C4-2B (cell line): ENCODE measurements at regions not wholly inside any gene's neighbourhood (a gene's known extent, or its start where the extent isn't known, plus 50 kb on each side); places are given as distances from the start of the nearest gene placed in this dataset.

ENCODE experiments used
- CTCF ChIP-seq: fragments of 450-650 bp; conservative IDR thresholded peaks from 2 replicates; pipeline ENCODE4 v1.5.1; 2017; ENCODE audit warnings: mild to moderate bottlenecking
- ZFX ChIP-seq: fragments of 450-650 bp; IDR thresholded peaks from 2 replicates; pipeline ENCODE4 v1.6.1; 2017

DNA sequence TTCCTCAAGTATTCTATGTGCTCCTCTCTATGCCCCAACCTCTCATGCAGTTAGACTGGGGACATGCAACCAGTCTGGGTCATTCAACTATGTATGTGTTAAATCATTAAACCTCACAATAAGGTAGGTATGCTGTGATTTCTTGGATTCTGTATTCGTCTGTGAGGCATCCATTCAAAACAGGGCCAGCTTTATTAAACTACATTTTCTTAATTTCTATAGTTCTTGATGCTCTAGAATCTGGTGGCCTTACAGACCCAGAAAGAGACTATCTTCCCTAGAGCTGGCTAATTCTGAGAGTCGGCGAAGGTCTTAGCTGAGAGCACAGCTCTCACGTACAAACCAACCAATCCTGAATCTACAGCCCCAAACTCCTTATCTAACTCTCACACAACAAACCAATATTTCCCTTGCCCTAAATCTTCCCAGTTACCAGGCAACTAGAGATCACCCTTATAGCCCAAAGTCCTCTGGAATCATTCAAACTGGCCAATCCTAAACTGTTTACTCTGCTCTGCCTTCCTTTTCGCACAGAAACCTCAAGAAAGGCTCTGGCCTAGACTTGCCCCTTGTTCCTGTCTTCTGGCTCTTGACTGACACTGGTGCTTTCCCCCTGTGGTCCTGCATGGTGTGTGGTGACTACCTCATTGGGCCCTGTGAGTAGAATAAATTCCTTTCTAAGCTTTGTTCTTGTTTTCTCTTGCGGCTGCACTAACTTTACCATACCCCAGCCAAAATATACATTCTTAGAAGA, 203.5 kb upstream of the TET2 start:
- TF ChIP-seq CTCF (no peak), ZFX (no peak)
